GM19239 (cell line): ENCODE measurements at regions not wholly inside any gene's neighbourhood (a gene's known extent, or its start where the extent isn't known, plus 50 kb on each side); places are given as distances from the start of the nearest gene placed in this dataset.
"Not testable (repeated sequence)": the region's sequence is repeated elsewhere in the genome, so short reads cannot be mapped to it uniquely, and the experiment has no call there.

Experiments
- DNase-seq: peaks from one replicate; pipeline ENCODE4 v3.0.0; 2011; ENCODE audit warnings: low spot score; ENCODE audit not compliant: insufficient read length
- FAIRE-seq: peaks from 2 replicates; lab custom pipeline; 2011; peaks lifted over from hg19 to GRCh38; lab: Jason Lieb, UNC

GRCh38 chr11:70583781-70584218 is 185.5 kb downstream of the CTTN start:
- DNase-seq (no peak), FAIRE-seq (no peak)

GRCh38 chr11:70584498-70585235 is 186.3 kb downstream of the CTTN start:
- FAIRE-seq: no peak

GRCh38 chr11:70585236-70585545 is 186.9 kb downstream of the CTTN start:
- FAIRE-seq (no peak), DNase-seq (no peak)

More at GRCh38 chr11:70584498-70585235, 186.3 kb downstream of the CTTN start:
- no peak for DNase-seq

GRCh38 chr11:70586261-70587074 is 188.1 kb downstream of the CTTN start:
- DNase-seq (no peak), FAIRE-seq (no peak)

GRCh38 chr11:70587075-70587389 is 188.7 kb downstream of the CTTN start:
- FAIRE-seq: no peak

GRCh38 chr11:70590356-70590991 is 192.1 kb downstream of the CTTN start:
- FAIRE-seq: no peak

More at GRCh38 chr11:70587075-70587389, 188.7 kb downstream of the CTTN start:
- DNase-seq: no peak

GRCh38 chr11:70592641-70593165 is 194.4 kb downstream of the CTTN start:
- no peak for FAIRE-seq

More at GRCh38 chr11:70590356-70590991, 192.1 kb downstream of the CTTN start:
- DNase-seq: no peak

GRCh38 chr11:70593446-70593983 is 195.2 kb downstream of the CTTN start:
- FAIRE-seq (no peak), DNase-seq (no peak)

More at GRCh38 chr11:70592641-70593165, 194.4 kb downstream of the CTTN start:
- no peak for DNase-seq

- no peak for FAIRE-seq
- no peak for DNase-seq
Observed at GRCh38 chr11:70594031-70594430, 195.7 kb downstream of the CTTN start.

GRCh38 chr11:70594606-70595005 is 196.3 kb downstream of the CTTN start:
- DNase-seq (no peak), FAIRE-seq (no peak)

GRCh38 chr11:70595016-70595415 is 196.7 kb downstream of the CTTN start:
- DNase-seq: no peak
- no peak for FAIRE-seq

GRCh38 chr11:70595452-70595851 is 197.1 kb downstream of the CTTN start:
- DNase-seq (no peak), FAIRE-seq (no peak)

- no peak for FAIRE-seq
Observed at GRCh38 chr11:70596091-70596490, 197.8 kb downstream of the CTTN start.

GRCh38 chr11:70597006-70597555 is 198.8 kb downstream of the CTTN start:
- DNase-seq (no peak), FAIRE-seq (no peak)

More at GRCh38 chr11:70596091-70596490, 197.8 kb downstream of the CTTN start:
- DNase-seq: no peak

- no peak for FAIRE-seq
- DNase-seq: no peak
Observed at GRCh38 chr11:70597751-70598625, 199.7 kb downstream of the CTTN start.

GRCh38 chr11:70600911-70601415 is 202.6 kb downstream of the CTTN start:
- FAIRE-seq: not testable (repeated sequence)

GRCh38 chr11:70601861-70602538 is 203.7 kb downstream of the CTTN start:
- no peak for DNase-seq
- no peak for FAIRE-seq

More at GRCh38 chr11:70600911-70601415, 202.6 kb downstream of the CTTN start:
- not testable (repeated sequence) for DNase-seq

- FAIRE-seq (no peak), DNase-seq (no peak)
Observed at GRCh38 chr11:70603114-70603755, 204.9 kb downstream of the CTTN start.
